Loucy (cell line): ENCODE measurements at regions not wholly inside any gene's neighbourhood (a gene's known extent, or its start where the extent isn't known, plus 50 kb on each side); places are given as distances from the start of the nearest gene placed in this dataset.

ENCODE experiments used
- EZH2phosphoT487 ChIP-seq: fragments of 200-600 bp; IDR thresholded peaks from 2 replicates; pipeline ENCODE4 v1.6.1; 2018; ENCODE audit warnings: antibody characterized with exemption, mild to moderate bottlenecking, moderate library complexity, borderline replicate concordance
- TF ChIP-seq, protein P1 (sequence below): fragments of 200-600 bp; sonication (generic); conservative IDR thresholded peaks from 2 replicates; pipeline ENCODE4 v1.5.1; 2014; ENCODE audit warnings: mild to moderate bottlenecking, antibody characterized with exemption, low read length

DNA sequence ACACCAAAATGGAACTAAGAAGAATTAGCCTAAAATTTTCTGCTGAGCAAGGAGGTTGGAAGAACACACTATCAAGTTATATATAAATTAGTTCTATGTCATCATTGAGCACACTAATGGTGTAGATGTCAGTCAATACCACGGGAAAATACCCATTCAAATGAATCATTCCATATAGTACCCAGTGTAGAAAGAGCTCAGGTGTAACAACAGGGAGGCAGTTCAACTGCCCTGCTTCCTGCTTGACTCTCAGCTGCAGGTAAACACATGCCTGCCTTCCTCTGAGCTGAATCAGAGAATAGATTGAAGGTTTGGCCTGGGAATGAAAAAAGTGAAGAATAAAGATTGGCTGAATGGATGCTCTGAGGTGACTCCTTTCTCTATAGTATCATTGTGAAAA, 1088.0 kb downstream of the AGBL1 start:
- TF ChIP-seq, protein P1, sequence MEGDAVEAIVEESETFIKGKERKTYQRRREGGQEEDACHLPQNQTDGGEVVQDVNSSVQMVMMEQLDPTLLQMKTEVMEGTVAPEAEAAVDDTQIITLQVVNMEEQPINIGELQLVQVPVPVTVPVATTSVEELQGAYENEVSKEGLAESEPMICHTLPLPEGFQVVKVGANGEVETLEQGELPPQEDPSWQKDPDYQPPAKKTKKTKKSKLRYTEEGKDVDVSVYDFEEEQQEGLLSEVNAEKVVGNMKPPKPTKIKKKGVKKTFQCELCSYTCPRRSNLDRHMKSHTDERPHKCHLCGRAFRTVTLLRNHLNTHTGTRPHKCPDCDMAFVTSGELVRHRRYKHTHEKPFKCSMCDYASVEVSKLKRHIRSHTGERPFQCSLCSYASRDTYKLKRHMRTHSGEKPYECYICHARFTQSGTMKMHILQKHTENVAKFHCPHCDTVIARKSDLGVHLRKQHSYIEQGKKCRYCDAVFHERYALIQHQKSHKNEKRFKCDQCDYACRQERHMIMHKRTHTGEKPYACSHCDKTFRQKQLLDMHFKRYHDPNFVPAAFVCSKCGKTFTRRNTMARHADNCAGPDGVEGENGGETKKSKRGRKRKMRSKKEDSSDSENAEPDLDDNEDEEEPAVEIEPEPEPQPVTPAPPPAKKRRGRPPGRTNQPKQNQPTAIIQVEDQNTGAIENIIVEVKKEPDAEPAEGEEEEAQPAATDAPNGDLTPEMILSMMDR = no peak
- TF ChIP-seq EZH2phosphoT487 = no peak
